H4 (cell line): ENCODE measurements at regions not wholly inside any gene's neighbourhood (a gene's known extent, or its start where the extent isn't known, plus 50 kb on each side); places are given as distances from the start of the nearest gene placed in this dataset.

Experiments used
- DNase-seq: peaks from one replicate; pipeline ENCODE4 v3.0.0-alpha.2; 2015; ENCODE audit warnings: low spot score

DNA sequence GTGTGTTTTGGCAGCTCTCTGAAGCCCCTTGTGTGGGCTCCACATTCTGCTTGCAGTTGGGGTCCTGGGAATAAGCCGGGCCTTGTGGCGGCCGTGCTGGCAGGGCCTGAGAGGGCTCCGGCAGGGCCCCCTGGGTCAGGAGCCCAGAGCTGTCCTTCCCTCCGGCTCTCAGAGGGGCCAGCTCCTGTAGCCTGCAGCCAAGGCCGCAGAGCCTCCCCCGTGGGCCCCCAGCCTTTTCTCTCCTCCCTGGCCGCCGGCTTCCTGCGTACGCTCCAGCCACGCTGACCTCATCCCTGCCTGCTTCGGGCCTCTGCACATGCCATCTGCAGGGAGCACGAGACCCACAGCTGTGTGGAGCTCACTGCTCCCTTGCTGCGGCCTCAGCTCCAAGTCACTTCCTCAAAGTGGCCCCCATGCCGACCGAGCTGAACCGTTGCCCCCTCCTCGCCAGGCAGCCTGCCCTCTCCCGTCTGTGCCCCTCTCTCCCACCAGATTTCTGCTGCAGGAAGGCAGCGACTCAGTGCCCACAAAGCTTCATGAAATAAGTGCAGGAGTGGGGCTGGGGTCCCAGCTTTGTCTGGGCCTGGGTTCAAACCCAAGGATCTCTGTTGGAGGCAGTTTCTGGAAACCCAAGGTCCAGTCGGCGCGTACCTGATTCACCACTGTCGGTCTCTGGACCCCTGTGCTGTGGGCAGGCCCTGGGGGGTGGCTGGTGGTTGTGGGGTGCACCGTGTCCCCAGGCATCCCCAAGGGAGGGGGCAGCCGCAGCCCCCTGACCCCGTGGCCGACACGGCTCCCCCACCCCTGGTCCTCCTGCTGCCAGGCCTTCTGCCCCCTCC lies 57.1 kb upstream of the NKX1-1 start:
- DNase-seq = no peak

DNA sequence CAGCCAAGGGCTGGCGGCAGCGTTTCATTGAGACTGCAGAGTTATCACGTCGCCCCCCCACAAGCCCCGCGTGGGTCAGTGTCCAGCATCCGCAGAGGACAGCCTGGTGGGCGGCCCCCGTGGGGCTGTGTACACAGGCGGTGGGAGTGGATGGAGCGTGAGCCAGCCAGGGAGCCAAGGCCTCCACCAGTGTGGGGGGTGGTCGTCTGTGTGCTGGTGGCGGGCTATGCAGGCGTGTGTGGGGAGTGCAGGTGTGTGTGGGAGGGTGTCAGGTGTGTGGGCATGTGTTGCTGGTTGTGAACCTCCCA lies 56.5 kb upstream of the NKX1-1 start:
- DNase-seq = no peak

DNA sequence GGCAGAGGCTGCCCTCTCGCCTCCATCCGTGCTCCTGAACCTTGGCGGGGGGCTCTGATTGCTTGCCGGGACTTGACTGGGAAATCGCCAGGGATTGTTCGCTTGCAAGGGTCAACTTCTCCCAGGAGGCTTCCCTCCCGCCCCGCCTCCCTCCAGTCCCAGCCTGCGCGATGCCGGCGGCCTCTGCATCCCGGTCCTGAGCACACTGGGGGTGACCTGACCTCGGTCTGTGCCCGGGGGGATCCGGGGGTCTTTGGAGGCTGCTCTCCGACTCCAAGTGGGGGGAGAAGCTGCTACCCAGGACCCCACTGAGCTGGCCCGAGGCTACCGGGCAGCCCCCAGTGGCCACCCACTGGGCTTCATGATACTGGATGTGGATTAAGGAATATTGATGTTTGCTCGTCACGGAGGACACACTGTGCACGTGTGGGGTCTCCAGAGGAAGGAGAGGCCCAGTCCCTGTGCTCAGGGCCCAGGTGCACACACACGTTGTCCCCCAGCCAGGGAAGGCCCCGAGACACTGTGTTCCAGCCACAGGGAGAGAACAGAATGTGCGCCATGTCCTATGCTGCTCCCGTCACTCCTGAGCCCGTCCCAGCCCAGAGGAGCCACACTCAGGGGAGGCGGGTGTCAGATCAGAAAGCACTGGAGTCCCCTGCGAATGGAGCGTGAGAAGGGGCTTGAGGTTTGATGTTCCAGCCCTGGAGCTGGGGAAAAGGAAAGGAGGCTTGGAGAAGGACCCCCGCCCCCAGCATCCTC lies 55.9 kb upstream of the NKX1-1 start:
- DNase-seq = no peak

DNA sequence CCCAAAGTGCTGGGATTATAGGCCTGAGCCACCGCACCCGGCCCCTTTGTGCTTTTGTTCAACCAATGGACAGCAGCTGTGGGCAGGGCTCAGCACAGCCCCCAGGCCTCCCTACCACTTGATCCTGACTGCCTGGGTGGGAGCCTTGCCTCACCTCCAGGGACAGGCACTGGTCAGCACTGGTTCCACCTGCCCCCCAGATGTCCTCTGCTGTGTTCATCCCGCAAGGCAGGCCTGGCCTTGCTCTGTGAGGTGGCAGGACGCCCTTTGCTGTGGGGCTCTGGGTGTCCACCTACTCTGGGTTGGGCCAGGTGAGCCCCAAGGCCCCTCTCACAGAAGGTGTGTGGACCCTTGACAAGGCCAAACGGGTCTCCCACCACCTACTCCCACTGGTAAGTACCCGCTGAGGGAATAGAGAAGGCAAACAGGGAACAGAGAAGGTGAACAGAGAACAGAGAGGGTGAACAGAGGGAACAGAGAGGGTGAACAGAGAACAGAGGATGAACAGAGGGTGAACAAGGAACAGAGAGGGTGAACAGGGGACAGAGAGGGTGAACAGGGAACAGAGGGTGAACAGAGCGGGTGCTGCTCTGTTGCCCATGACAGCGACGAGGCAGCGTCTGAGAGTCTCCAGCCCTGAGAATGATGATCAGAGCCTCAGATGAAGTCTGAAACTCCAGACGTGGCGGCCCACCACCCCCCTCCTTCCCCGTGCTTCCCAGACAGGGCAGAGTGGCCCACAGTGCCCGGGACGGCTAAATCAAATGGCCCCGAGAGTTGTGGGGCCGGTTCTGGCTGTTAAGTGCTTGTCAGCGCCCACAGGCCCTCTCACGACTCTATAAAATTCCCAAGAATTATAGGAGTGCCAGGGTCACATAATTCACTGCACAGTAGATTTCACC lies 55.0 kb upstream of the NKX1-1 start:
- DNase-seq = no peak

DNA sequence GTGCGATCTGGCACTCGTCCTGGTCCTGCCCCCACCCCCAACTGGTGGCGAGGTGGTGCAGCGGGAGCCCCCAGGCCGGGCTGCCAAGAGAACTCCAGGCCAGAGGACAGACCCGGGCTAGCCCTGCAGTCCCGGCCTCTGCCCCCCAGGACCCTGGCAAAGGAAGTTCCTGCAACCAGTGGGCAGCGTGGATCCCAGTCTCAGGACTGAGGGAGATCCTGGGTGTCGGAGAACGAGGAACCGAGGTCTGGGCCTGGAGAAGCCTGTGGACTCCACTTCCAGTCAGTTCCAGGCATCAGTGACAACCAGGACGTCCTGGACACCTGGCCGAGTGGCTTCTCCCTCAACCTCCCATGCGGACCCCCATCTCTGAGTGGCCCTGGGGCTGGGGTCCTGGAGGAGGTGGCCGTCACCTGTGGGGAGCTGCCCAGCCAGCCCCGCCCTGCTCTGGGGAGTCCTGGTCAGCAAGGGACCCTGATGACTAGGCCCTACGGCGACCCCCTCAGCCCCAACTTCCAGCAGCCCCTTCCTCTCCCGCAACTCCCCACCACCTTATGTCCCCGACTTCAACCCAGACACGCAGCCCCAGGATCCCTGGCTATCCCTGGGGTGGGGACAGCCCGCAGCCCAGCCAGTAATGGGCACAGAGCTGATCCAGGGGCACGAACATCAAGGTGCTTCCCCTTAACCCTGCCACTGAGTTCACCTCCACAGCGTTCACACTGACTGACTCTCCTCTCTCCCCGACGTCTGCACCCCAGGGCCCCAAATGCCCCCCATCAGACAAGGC lies 53.7 kb upstream of the NKX1-1 start:
- no peak for DNase-seq

DNA sequence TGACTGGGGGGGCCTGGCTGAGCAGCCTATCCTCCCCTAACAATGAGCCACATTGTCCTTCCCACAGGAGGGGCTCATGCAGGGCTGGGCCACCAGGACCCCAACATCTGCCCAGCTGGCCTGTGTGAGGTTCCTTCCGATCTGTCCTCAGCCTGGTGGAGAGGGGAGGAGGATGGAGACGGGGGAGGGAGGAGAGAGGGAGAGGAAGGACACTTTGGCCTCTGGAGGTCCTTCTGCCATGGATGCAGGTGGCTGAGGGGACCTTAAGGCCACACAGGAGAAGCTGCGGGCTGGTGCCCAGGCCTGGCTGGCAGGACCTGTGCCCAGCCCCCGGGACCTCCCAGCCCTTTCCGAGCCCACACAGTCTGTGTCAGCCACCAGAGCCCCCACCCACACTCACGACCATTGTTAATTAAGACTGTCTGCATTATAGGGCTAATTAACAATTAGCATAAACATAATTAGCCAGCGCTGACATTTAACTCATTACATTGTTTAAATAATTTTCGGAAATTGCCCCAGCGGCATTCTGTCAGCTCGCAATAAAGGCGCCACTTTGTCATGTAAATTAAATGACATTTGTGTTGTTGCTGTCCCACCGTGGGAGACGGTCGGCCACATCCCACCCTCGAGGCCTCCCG lies 53.0 kb upstream of the NKX1-1 start:
- DNase-seq = no peak

DNA sequence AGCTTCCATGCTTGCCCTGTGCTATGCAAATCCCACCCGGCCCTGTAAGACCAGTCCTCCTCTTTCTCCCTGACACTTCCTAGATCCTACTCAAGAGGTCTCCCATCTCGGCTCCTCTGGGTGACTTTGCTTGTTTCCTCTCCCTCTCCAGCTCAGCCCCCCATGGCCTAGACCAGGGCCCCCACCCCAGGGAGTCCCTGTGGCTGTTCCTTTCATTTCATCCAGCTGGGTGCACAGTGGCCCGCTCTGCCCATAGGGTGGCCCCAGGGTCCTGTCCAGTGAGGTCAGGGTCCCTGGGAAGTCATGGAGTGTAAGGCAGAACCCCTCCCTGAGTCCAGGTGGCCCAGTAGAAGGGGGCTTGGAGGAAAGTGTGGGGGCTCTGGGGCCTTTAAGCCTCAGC lies 52.3 kb upstream of the NKX1-1 start:
- no peak for DNase-seq
